RPMI8226 (cell line): ENCODE measurements at regions not wholly inside any gene's neighbourhood (a gene's known extent, or its start where the extent isn't known, plus 50 kb on each side); places are given as distances from the start of the nearest gene placed in this dataset.

Experiments used
- DNase-seq: peaks from one replicate; pipeline ENCODE4 v3.0.0-alpha.2; 2015

- no peak for DNase-seq
These were observed 633.1 kb downstream of the CDH26 start for GRCh38 chr20:60591172-60591799.

- DNase-seq = no peak
These were observed 640.3 kb downstream of the CDH26 start for GRCh38 chr20:60598528-60598927.

DNA sequence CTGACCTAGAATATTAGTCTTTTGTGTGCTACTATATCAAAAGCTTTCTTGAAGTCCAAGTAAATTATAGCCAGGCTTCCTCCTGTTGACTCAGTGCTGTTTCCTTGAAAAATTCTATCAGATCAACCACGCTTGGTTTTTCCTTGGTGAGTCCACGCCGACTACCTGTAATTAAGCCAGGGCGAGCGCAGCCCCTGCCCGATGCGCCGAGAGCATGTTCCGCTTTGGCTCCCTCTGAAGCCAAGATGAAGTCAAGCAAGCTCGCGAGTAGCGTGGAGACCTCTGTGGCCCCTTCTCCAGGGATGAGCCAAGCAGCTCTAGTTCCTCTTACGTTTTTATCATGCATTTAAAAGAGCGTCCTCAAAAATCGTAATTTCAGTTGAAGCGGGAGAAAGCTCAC is 641.2 kb downstream of the CDH26 start:
- no peak for DNase-seq

- DNase-seq = no peak
These were observed 641.8 kb downstream of the CDH26 start for GRCh38 chr20:60600036-60600435.

DNA sequence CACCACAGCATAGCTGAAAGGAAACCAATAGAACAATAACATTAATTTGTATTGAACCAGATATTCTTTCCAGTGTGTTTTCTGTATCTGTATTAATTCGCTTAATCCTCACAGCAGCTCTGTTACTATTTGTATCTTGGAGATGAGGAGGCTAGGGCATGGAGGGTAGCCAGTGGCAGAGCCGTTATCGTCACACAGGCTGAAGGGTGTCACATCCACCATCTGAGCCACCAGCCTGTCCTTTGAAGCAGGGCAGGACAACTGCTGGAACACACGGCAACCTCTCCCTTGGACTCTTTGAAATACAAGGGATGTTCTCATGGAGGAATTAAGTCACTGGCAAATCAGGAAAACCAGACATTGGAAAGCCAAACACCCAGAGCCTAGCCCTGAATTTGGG is 628.0 kb upstream of the CDH4 start:
- DNase-seq = no peak

DNA sequence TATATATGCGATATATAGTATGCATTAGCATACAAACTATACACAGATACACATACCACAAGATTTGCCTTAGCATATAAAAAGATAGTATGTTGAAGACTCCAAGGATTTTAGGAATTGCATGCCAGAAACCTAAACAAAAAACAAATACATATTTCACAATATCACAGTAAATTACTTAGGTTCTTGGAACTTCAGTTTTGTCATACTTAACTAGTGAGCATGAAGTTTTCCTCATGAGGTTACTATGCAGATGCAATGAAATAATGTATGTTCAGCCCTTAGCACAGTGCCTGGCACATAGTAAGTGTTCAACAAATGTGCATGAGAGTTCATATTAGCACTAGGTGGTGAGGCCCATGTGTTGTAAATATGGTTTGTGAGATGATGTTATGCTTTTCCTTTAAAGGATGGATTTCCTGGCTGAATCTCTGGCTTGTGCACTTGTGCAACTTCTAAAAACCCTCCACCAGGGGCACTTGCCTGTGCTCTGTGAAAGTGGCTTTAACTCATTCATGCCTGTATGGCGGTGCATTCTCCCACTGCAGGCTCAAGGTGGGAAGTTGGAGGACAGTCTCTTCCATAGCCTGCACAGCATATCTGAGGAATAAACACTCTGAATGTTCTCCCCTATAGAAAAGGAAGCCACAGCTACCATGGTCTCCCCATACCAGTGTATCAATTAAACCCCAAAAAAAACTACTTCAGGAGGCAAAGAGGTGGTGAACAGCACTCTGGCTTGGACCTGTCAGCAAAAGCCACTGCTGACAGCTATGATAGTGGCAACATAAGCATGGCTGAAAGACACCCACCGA is 624.1 kb upstream of the CDH4 start:
- no peak for DNase-seq

DNA sequence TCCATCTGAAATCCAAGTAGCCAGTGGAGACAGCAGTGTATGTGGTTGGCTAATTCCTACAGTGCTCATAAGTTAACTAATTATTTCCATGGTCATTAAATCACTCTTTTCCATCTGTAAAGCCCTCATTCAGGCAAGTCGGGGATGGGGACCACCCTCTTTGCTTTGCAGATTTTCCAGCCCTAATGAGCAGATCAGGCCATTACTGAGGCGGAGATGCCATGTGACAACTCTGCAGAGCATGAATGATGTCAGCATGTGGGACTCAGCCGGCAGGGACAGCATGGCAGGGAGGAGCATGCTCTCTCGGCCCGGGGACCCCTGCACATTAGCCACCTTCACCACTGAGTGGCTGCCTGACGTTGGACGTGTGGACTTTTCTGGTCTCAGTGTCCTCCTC is 623.3 kb upstream of the CDH4 start:
- no peak for DNase-seq

DNA sequence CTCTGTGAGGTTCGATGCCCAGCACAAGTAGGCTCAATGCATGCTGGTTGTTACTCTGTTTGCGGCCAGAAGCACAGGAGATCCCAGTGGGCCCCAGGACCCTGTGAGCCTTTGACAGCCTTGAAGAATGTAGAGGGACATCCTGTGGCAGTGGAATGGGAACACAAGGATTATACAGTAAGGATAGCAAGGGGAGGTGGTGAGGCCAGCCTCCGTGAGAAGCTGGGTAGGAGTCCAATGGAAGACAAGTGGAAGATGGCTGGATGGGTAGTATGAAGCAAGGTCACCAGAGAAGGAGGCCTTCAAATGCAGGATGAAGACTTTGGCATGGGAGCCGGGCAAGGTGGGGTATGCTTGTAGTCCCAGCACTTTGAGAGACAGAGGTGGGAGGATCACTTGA is 622.9 kb upstream of the CDH4 start:
- no peak for DNase-seq

- no peak for DNase-seq
These were observed 621.5 kb upstream of the CDH4 start for GRCh38 chr20:60630609-60631008.

- no peak for DNase-seq
These were observed 620.3 kb upstream of the CDH4 start for GRCh38 chr20:60631585-60632287.

- DNase-seq = no peak
These were observed 619.4 kb upstream of the CDH4 start for GRCh38 chr20:60632391-60633262.

GRCh38 chr20:60634491-60635172 is 617.4 kb upstream of the CDH4 start:
- no peak for DNase-seq

- no peak for DNase-seq
These were observed 615.6 kb upstream of the CDH4 start for GRCh38 chr20:60636417-60636816.

- no peak for DNase-seq
These were observed 614.3 kb upstream of the CDH4 start for GRCh38 chr20:60637801-60638200.

DNA sequence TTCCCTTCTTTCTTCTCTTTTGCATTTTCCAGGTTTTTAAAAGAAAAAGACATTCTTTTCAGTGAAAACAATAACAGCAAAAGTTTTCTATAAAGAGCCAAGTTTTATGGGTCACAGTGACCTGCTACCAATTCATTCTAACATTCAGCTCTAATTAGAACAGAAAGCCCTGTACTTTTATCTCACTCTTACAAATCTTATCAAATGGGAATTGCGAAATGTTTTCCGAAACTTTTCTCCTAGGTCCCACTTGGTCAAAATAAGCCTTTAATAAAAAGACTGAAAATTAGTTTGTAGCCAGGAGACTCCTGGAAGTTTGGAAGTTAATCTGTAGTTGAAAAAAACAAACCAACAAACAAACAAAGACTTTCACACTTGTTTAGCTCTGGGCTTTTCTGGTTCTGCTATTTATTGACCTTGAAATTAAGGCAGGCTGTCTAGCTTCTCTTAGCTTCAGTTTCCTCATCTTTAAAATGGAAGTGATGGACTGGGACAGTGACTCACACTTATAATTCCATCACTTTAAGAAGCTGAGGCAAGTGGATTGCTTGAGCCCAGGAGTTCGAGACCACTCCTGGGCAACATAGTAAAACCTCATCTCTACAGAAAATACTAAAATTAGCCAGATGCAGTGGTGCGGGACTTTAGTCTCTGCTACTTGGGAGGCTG is 613.5 kb upstream of the CDH4 start:
- DNase-seq = no peak

GRCh38 chr20:60641879-60642447 is 610.1 kb upstream of the CDH4 start:
- DNase-seq = no peak

DNA sequence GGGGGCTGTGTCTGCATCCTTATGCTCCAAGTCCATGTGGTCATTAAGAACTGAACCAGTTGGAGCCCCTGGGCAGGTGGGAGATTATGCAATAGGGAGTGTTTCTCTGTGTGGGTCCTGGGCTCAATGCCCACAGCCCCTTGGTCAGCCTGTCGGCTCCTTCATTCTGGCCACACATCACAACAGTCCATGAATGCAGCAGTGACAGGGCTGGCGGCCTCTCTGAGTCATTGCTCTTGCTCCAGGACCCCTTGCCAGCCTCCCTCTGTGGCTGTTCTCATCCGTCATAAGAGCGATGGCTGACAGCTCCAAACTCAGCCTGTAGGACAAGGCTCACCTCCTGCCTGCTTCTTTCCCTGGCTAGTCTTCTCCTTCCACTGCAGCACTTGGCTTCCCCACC is 609.5 kb upstream of the CDH4 start:
- no peak for DNase-seq

GRCh38 chr20:60648556-60648955 is 603.5 kb upstream of the CDH4 start:
- no peak for DNase-seq

- DNase-seq = no peak
These were observed 602.5 kb upstream of the CDH4 start for GRCh38 chr20:60649541-60649940.

GRCh38 chr20:60650087-60650486 is 602.0 kb upstream of the CDH4 start:
- DNase-seq = no peak

DNA sequence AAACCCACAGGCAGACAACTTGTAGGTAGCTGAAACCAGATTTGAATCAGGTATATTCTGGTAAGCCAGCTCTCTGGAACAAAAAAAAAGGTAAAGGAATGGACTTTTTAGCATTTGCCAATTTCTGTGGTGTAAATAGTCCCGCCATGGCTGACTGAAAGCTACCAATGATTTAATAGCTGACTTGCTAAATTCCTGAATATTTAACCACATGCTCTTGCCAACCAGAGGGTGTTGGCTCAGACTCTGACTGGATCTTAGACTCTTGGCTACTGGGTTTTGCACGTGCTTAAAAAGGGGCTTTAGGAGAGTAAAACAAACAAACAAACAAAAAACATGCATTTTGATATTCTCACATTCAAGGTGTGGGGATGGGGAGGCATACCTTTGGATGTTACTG is 600.0 kb upstream of the CDH4 start:
- DNase-seq = no peak

- DNase-seq = no peak
These were observed 599.4 kb upstream of the CDH4 start for GRCh38 chr20:60652615-60653014.
